ENCODE measurements at regions not wholly inside any gene's neighbourhood (a gene's known extent, or its start where the extent isn't known, plus 50 kb on each side); places are given as distances from the start of the nearest gene placed in this dataset.

DNA sequence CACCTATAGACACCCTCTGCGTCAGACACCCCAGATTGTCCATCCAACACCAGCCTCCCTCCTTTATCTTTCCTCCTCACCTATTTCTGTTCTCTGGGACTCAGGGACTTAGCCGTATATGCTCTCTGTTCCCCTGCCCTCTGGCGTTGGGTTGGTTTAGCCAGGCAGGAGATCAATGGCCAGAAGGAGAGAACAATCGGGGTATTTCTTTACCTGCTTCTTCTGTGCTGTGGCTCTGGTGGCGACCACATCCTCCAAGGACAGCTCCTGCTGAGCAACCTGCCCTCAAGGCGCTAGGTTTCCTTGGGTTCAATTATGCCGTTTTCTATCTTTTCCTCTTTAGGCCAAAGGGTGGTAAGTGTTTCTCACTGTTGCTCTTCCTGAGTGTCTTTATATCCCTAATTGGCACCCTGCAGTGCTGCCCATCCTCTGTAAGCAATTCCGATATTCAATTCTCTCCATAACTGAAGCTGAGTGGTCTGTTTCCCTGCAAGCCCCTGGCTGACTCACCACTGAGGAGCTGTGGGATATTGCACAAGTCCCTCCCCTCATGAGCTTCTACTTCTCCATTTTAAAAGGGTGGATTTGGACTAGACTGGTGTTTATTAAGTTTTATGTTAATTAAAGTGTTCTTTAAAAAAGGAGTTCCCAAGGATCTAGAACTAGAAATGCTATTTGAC lies 63.7 kb upstream of the TMTC4 start:
- Mint-ChIP-seq H3K27ac (ENCODE audit: unreplicated experiment) (no peak overlapping the region), H3K4me3 (ENCODE audit: unreplicated experiment) (no peak overlapping the region), H3K27me3 (ENCODE audit: low read depth) (no peaks in the 10 kb centered on the region), H3K36me3 (ENCODE audit: low read depth) (no peaks in the 10 kb centered on the region), H3K9me3 (ENCODE audit: low read depth) (peaks cover 4% of the 10 kb centered on the region), H3K4me1 (ENCODE audit: low read depth) (no peaks in the 10 kb centered on the region)
- no peak for DNase-seq (ENCODE audit: low spot score)
- TF ChIP-seq, protein P1, sequence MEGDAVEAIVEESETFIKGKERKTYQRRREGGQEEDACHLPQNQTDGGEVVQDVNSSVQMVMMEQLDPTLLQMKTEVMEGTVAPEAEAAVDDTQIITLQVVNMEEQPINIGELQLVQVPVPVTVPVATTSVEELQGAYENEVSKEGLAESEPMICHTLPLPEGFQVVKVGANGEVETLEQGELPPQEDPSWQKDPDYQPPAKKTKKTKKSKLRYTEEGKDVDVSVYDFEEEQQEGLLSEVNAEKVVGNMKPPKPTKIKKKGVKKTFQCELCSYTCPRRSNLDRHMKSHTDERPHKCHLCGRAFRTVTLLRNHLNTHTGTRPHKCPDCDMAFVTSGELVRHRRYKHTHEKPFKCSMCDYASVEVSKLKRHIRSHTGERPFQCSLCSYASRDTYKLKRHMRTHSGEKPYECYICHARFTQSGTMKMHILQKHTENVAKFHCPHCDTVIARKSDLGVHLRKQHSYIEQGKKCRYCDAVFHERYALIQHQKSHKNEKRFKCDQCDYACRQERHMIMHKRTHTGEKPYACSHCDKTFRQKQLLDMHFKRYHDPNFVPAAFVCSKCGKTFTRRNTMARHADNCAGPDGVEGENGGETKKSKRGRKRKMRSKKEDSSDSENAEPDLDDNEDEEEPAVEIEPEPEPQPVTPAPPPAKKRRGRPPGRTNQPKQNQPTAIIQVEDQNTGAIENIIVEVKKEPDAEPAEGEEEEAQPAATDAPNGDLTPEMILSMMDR (IDR thresholded peaks at IDR 0.05): no peak

DNA sequence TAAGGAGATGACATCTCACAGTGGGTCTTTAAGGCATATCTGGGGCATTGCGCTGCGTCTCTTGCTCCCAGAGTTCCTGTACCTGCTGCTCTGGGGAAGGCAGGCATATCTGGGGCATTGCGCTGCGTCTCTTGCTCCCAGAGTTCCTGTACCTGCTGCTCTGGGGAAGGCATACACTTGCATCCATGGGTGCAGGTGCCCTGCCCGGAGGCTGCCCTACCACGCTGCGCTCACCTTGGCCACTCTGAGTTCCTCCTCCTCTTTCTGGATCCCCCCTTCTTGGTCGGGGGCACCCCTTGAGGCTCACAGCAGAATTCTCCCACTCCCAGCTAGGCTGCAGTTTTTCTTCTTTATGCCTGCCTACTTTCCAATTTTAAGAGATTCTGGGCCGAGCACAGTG lies 60.9 kb upstream of the TMTC4 start:
- no peak for DNase-seq (ENCODE audit: low spot score)
- Mint-ChIP-seq H3K4me1 (ENCODE audit: low read depth) (no peaks in the 10 kb centered on the region), H3K27me3 (ENCODE audit: low read depth) (no peaks in the 10 kb centered on the region), H3K36me3 (ENCODE audit: low read depth) (no peaks in the 10 kb centered on the region), H3K27ac (ENCODE audit: unreplicated experiment) (no peak overlapping the region), H3K9me3 (ENCODE audit: low read depth) (peaks cover 4% of the 10 kb centered on the region), H3K4me3 (ENCODE audit: unreplicated experiment) (no peak overlapping the region)
- TF ChIP-seq, protein P1 (IDR thresholded peaks at IDR 0.05): no peak

DNA sequence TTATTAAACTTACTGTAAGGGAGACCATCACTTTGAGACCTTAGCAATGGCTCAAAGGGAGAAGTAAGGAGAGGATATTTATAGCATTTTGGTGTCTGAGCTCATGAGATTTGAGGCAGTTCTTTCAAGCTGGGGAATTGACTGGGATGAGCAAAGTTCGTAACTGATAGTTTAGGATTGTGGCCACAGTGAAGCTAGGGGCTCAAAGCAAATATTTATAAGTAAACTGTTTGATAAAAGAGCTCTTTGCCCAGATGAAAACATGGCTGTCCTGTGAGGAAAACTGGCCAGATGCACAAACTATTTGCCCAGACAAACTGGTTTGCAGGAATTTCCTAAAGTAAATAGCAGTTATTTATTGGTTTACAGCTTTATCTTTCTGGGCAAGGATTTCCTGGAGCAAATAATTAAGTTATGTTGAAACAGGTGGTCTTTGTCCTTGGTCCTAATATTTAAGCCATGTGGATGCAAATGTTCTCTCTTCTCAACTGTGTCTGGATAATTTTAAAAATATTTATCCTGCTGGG lies 59.7 kb upstream of the TMTC4 start:
- TF ChIP-seq, protein P1 (IDR thresholded peaks at IDR 0.05): no peak
- Mint-ChIP-seq H3K4me3 (ENCODE audit: unreplicated experiment) (no peak overlapping the region), H3K4me1 (ENCODE audit: low read depth) (no peaks in the 10 kb centered on the region), H3K36me3 (ENCODE audit: low read depth) (no peaks in the 10 kb centered on the region), H3K9me3 (ENCODE audit: low read depth) (peaks cover under 1% of the 10 kb centered on the region), H3K27me3 (ENCODE audit: low read depth) (no peaks in the 10 kb centered on the region), H3K27ac (ENCODE audit: unreplicated experiment) (no peak overlapping the region)
- no peak for DNase-seq (ENCODE audit: low spot score)

DNA sequence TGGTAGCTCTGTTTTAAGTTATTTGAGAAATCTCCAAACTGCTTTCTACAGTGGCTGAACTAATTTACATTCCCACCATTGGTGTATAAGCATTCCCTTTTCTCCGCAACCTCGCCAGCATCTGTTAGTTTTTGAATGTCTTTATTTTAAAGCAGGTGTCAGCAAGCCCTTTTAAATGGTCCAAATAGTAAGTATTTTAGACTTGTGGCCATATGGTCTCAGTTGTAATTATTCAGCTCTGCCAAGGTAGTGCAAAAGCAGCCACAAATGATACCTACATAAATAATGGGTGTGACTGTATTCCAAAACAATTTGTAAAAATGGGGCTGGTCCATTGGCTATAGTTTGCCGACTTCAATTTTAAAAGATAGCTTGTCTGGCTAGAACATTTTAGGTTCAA lies 58.7 kb upstream of the TMTC4 start:
- Mint-ChIP-seq H3K4me3 (ENCODE audit: unreplicated experiment) (no peak overlapping the region), H3K4me1 (ENCODE audit: low read depth) (no peaks in the 10 kb centered on the region), H3K36me3 (ENCODE audit: low read depth) (no peaks in the 10 kb centered on the region), H3K27me3 (ENCODE audit: low read depth) (no peaks in the 10 kb centered on the region), H3K9me3 (ENCODE audit: low read depth) (peaks cover 2% of the 10 kb centered on the region), H3K27ac (ENCODE audit: unreplicated experiment) (no peak overlapping the region)
- no peak for DNase-seq (ENCODE audit: low spot score)
- TF ChIP-seq, protein P1 (IDR thresholded peaks at IDR 0.05): no peak

DNA sequence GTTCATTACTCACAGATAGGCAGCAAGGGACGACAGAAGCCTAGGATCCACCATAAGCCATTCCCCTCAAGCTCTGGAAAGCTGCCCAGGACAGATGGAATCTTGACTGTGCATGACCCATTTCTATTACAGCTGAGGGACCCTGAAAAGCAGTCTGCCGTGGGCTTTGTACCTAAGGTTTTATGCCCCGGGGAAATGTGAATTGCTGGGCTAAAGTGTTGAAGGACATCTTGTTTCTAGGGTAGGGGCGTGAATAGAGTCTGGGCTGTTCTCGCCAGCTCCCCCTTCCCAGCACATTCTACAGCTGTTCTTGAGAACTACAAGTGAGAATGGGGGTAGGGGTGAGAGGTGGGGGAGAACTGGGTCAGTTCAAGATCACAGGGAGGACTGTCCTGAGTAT lies 53.6 kb upstream of the TMTC4 start:
- Mint-ChIP-seq H3K4me3 (ENCODE audit: unreplicated experiment) (no peak overlapping the region), H3K36me3 (ENCODE audit: low read depth) (no peaks in the 10 kb centered on the region), H3K4me1 (ENCODE audit: low read depth) (no peaks in the 10 kb centered on the region), H3K9me3 (ENCODE audit: low read depth) (peaks cover 12% of the 10 kb centered on the region), H3K27me3 (ENCODE audit: low read depth) (no peaks in the 10 kb centered on the region), H3K27ac (ENCODE audit: unreplicated experiment) (no peak overlapping the region)
- TF ChIP-seq, protein P1 (IDR thresholded peaks at IDR 0.05): no peak
- DNase-seq (ENCODE audit: low spot score): no peak
